Heart left ventricle (tissue), 16 donors: ENCODE measurements at regions not wholly inside any gene's neighbourhood (a gene's known extent, or its start where the extent isn't known, plus 50 kb on each side); places are given as distances from the start of the nearest gene placed in this dataset.
"Not testable (repeated sequence)": the region's sequence is repeated elsewhere in the genome, so short reads cannot be mapped to it uniquely, and the experiment has no call there.

Experiments
- ATAC-seq, 4 donors: fragments of 200-7000 bp; cut with Tn5 transposase; one replicate each; pipeline ENCODE4 v1.9.1; 2020 to 2022; ENCODE audit warnings: moderate library complexity in 4 of 4, mild to moderate bottlenecking in 3 of 4, moderate number of reproducible peaks in 1 of 4
- DNase-seq, 5 donors: peaks; one replicate each; pipeline ENCODE4 v3.0.0-alpha.2; 2020
- H3K27ac ChIP-seq, 12 donors: fragments of 200-600 bp; sonication (generic) in 4 of 12; one replicate each; pipeline versions ENCODE4 v1.5.0 to v1.8.0; 2016 to 2022; ENCODE audit warnings: mild to moderate bottlenecking in 2 of 12
- H3K27me3 ChIP-seq, 9 donors: fragments of 200-600 bp; sonication (generic) in 2 of 9; one replicate each; pipeline versions ENCODE4 v1.5.1 to v1.8.0; 2016 to 2022; ENCODE audit warnings: mild to moderate bottlenecking in 3 of 9
- H3K36me3 ChIP-seq, 9 donors: fragments of 200-600 bp; sonication (generic) in 2 of 9; one replicate each; pipeline versions ENCODE4 v1.5.0 to v1.8.0; 2018 to 2022; ENCODE audit warnings: mild to moderate bottlenecking in 2 of 9
- H3K4me1 ChIP-seq, 12 donors: fragments of 200-600 bp; sonication (generic) in 4 of 12; one replicate each; pipeline versions ENCODE4 v1.5.0 to v1.8.0; 2016 to 2022; ENCODE audit warnings: mild to moderate bottlenecking in 3 of 12
- H3K4me3 ChIP-seq, 12 donors: fragments of 200-600 bp; sonication (generic) in 4 of 12; one replicate each; pipeline versions ENCODE4 v1.5.0 to v1.8.0; 2017 to 2022; ENCODE audit warnings: mild to moderate bottlenecking in 9 of 12, moderate library complexity in 4 of 12
- H3K9me3 ChIP-seq, 12 donors: fragments of 200-600 bp; sonication (generic) in 4 of 12; one replicate each; pipeline versions ENCODE4 v1.5.0 to v1.8.0; 2016 to 2022; ENCODE audit warnings: mild to moderate bottlenecking in 1 of 12
- CTCF ChIP-seq, 12 donors: fragments of 200-600 bp; sonication (generic) in 4 of 12; IDR thresholded peaks; one replicate each; pipeline versions ENCODE4 v1.5.0 to v1.8.0; 2018 to 2022; ENCODE audit warnings: antibody characterized with exemption in 12 of 12, mild to moderate bottlenecking in 5 of 12
- POLR2A ChIP-seq, 2 donors: fragments of 450-650 bp; IDR thresholded peaks; one replicate each; pipeline ENCODE4 v1.6.1; 2017; ENCODE audit warnings: antibody characterized with exemption in 2 of 2, mild to moderate bottlenecking in 2 of 2, moderate library complexity in 2 of 2
- WGBS, 4 donors: extraction: QIAGEN DNeasy Blood & Tissue Kit in 2 of 4; methylation state at CpG; one replicate each; pipeline versions ENCODE4 v1.1.5 to v1.1.7; 2013 to 2018; 5-methylcytosine and 5-hydroxymethylcytosine counted together
- intact Hi-C, 10 donors: fragments of 100-400 bp; cut with DNase I; formaldehyde crosslinking; loops; one replicate each; pipeline versions ENCODE4 v1.11.1 to v1.14.2; 2022
- donor health status: ischemic (EF 13 %, LVEDD 7.1; RV severe dilation, severe dysfunction).
- donor health status: healthy with polysubstance abuse.
- donor health status: DM: no; HTN: yes; CAD: no.
- donor health status: DM: no; HTN: no; CAD: no.
- donor health status: ischemic (EF 25% LVEDD 6.9; RV normal size, moderate dysfunction).
- donor health status: ischemic (EF 25% LVEDD 5.7; RV mildly dilated, moderate dysfunction).
- donor health status: healthy.
- donor health status: DM: yes; HTN: yes; CAD: no.
- donor health status: ischemic (EF 35%, LVEDD 5.7; RV mildly dilated, moderate dysfunction).
- donor health status: nonischemic (EF 11% LVEDD 7.7; RV severe dilation, severe dysfunction).
- donor health status: DM: yes; HTN: yes; CAD: no.
- donor health status: PGD.
- donor health status: ischemic (EF 29% LVEDD 5.4; RV normal size, mild dysfunction).
- donor health status: nonischemic (EF 23%, LVEDD 6.1; RV moderate dilation, normal function).

- Histone ChIP-seq H3K27ac (no peak overlapping the region), H3K9me3 (no peaks in the 10 kb centered on the region), H3K36me3 (no peaks in the 10 kb centered on the region), H3K4me1 (no peaks in the 10 kb centered on the region), H3K27me3 (peaks cover 0 to 7% (median 0%) of the 10 kb centered on the region in 9 donors), H3K4me3 (no peak overlapping the region)
- no peak for TF ChIP-seq POLR2A (IDR thresholded peaks at IDR 0.05)
- TF ChIP-seq CTCF (IDR thresholded peaks at IDR 0.05), result no peak
- no peak for DNase-seq
- intact Hi-C loops, result no loop called here
- WGBS, 4 donors, result 72 to 76% (median 73%) methylated on average over 3 of the region's 3 CpGs
- no peak for ATAC-seq
Measured at GRCh38 chr20:26154224-26154623, 457.6 kb upstream of the ZNF337 start.

GRCh38 chr20:26135325-26136110 lies 438.9 kb upstream of the ZNF337 start:
- Histone ChIP-seq H3K4me3 (no peak overlapping the region), H3K4me1 (no peaks in the 10 kb centered on the region), H3K27ac (no peak overlapping the region), H3K36me3 (no peaks in the 10 kb centered on the region), H3K27me3 (no peaks in the 10 kb centered on the region), H3K9me3 (no peaks in the 10 kb centered on the region)
- no peak for TF ChIP-seq CTCF (IDR thresholded peaks at IDR 0.05)
- TF ChIP-seq POLR2A (IDR thresholded peaks at IDR 0.05), result no peak
- ATAC-seq (no peak), DNase-seq (no peak)
- 88 to 90% (median 90%) methylated on average over 18 to 19 of the region's 19 CpGs for WGBS, 4 donors
- intact Hi-C loops, result loop anchor here in 1 of 10 donors (10.0 kb wide), 1 partner anchor 189 kb away; no protein-coding TSS in a partner anchor

DNA sequence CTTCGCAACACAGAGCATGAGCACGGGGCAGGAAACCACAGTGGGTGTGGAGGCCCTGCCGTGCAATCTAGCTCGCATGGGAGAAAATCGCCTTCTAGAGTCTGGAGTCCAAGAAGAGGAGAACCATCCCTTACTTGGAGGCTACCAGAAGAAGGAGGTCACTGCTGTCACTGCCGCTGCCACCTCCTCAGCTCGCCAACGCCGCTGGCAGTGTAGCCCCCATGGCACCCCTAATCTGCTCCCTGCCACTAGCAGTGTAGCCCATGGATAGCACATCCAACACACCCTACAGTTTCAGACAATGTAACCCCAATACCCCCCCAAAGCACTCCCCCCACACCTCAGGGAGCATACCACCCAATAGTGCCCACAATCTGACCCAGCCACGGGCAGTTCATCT lies 438.0 kb upstream of the ZNF337 start:
- DNase-seq (no peak), ATAC-seq (no peak)
- H3K27ac ChIP-seq, result no peak overlapping the region
- no peak for TF ChIP-seq POLR2A (IDR thresholded peaks at IDR 0.05)
- no peak for TF ChIP-seq CTCF (IDR thresholded peaks at IDR 0.05)
- intact Hi-C loops, result loop anchor here in 1 of 10 donors (10.0 kb wide), 1 partner anchor 190 kb away; no protein-coding TSS in a partner anchor
- H3K36me3 ChIP-seq, result no peaks in the 10 kb centered on the region
- H3K27me3 ChIP-seq, result no peaks in the 10 kb centered on the region
- no peaks in the 10 kb centered on the region for H3K9me3 ChIP-seq
- no peak overlapping the region for H3K4me3 ChIP-seq
- H3K4me1 ChIP-seq, result no peaks in the 10 kb centered on the region
- WGBS, 4 donors, result 89 to 93% (median 91%) methylated on average over 10 of the region's 10 CpGs

DNA sequence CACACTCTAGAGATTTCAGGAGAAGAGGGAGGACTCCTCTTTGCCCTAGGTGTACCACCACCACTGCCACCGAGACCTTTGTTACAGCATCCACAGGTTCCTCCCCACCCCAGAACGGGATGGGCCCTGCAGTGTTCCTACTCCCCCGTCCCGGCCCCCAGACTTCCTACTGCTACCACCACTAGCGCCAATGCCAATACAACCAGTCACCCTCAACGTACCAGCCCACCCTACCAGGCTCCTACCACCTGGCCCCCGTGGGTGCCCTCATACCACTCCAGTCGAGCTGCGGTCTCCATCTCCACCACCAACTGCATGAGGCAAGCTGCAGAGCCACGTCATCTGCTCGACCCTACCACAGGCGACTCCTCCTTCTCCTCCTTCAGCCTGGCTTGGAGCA lies 437.1 kb upstream of the ZNF337 start:
- not testable (repeated sequence) for H3K4me1 ChIP-seq, H3K27ac ChIP-seq, H3K4me3 ChIP-seq, H3K9me3 ChIP-seq, H3K27me3 ChIP-seq, ATAC-seq, DNase-seq, H3K36me3 ChIP-seq
- intact Hi-C loops, result loop anchor here in 1 of 10 donors (10.0 kb wide), 1 partner anchor 191 kb away; no protein-coding TSS in a partner anchor
- WGBS, 4 donors, result 83 to 93% (median 86%) methylated on average over 12 of the region's 12 CpGs

DNA sequence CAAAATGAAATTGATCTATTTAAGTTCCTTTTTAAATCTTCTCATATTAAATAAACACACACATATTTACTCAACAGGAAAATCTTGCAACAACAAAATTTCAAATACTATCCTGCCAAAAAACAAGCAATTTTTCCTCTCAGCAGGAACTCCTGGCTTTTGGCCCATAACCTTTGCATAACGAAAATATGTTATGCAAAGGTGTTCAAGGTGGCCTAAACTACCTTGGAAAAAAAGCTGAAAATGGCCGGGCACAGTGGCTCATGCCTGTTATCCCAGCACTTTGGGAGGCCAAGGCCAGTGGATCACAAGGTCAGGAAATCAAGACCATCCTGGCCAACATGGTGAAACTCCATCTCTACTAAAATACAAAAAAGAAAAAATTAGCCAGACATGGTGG lies 424.3 kb upstream of the ZNF337 start:
- ATAC-seq, H3K27me3 ChIP-seq, H3K36me3 ChIP-seq, H3K9me3 ChIP-seq, DNase-seq, H3K27ac ChIP-seq, H3K4me3 ChIP-seq, intact Hi-C loops, H3K4me1 ChIP-seq: not testable (repeated sequence)
- 68 to 85% (median 73%) methylated on average over 2 of the region's 2 CpGs for WGBS, 4 donors

DNA sequence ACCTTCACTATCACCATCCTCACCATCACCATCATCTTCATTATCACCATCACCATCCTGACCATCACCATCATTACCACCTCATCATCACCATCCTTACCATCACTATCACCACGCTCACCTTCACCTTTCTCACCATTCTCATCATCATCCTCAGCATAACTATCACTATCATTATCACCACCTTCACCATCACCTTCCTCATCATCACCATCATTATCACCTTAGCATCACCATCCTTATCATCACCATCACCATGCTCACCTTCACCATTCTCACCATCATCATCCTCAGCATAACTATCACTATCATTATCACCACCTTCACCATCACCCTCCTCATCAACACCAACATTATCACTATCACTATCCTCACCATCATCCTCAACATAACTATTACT lies 397.8 kb upstream of the ZNF337 start:
- H3K27me3 ChIP-seq, H3K36me3 ChIP-seq, intact Hi-C loops, H3K27ac ChIP-seq, ATAC-seq, H3K4me1 ChIP-seq, H3K4me3 ChIP-seq, DNase-seq, H3K9me3 ChIP-seq: not testable (repeated sequence)
- 60 to 71% (median 65%) methylated on average over 1 of the region's 1 CpG for WGBS, 4 donors

DNA sequence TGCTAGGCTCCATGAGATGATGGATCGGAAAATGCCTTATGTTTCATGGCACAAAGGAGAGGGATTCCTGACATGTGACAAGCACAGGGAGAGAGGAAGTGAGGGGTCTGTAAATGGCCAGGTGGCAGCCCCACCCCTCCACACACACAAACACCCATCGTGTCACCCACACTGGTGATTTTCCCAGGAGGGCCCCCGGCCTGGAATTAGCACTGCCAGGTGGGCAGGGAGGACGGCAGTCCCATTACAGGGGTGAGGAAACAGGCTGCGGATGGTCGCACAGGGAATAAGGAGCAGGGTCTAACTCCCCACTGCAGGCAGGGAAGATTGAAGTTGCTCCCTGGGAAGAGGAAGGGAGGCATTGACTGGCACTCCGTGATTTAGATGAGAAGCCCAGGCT lies 395.3 kb upstream of the ZNF337 start:
- H3K27ac ChIP-seq, DNase-seq, H3K36me3 ChIP-seq, intact Hi-C loops, H3K4me3 ChIP-seq, H3K27me3 ChIP-seq, H3K9me3 ChIP-seq, ATAC-seq, H3K4me1 ChIP-seq: not testable (repeated sequence)
- WGBS, 4 donors, result 74 to 81% (median 76%) methylated on average over 6 to 7 of the region's 7 CpGs

GRCh38 chr20:26086195-26086594 lies 389.5 kb upstream of the ZNF337 start:
- H3K4me3 ChIP-seq, H3K9me3 ChIP-seq, DNase-seq, H3K27me3 ChIP-seq, intact Hi-C loops, H3K27ac ChIP-seq, H3K4me1 ChIP-seq, ATAC-seq, H3K36me3 ChIP-seq: not testable (repeated sequence)
- WGBS, 4 donors, result 88 to 94% methylated on average over 3 to 4 of the region's 5 CpGs; no CpG with 5 or more reads in 2 of the 4 donors
